Activated CD4-positive, alpha-beta memory T cell treated with anti-CD3 and anti-CD28 coated beads, Interleukin-2, amount 10 ng/mL, durations not matched to agents 7 days and 5 days (primary cell): ENCODE measurements at regions not wholly inside any gene's neighbourhood (a gene's known extent, or its start where the extent isn't known, plus 50 kb on each side); places are given as distances from the start of the nearest gene placed in this dataset.
"Not testable (repeated sequence)": the region's sequence is repeated elsewhere in the genome, so short reads cannot be mapped to it uniquely, and the experiment has no call there.

Experiments
- CTCF ChIA-PET: fragments of 350-600 bp; sonication (Branson Sonifier 250); formaldehyde crosslinking; loops from one replicate; lab custom pipeline; 2021; ENCODE audit warnings: antibody characterized with exemption, inconsistent platforms; lab: Charles Lee
- POLR2A ChIA-PET: fragments of 350-600 bp; sonication (Branson Sonifier 250); formaldehyde crosslinking; loops from one replicate; lab custom pipeline; 2021; ENCODE audit warnings: antibody characterized with exemption; lab: Charles Lee
- DNase-seq: peaks from one replicate; pipeline ENCODE4 v3.0.0-alpha.2; 2020
- H3K27ac Mint-ChIP-seq: one replicate; pipeline ENCODE4 v1.8.0; 2021; ENCODE audit warnings: mild to moderate bottlenecking, mixed read lengths
- H3K27me3 Mint-ChIP-seq: one replicate; pipeline ENCODE4 v1.8.0; 2021; ENCODE audit warnings: mixed read lengths
- H3K36me3 Mint-ChIP-seq: one replicate; pipeline ENCODE4 v1.8.0; 2021; ENCODE audit warnings: low read depth, mixed read lengths
- H3K4me1 Mint-ChIP-seq: one replicate; pipeline ENCODE4 v1.8.0; 2021; ENCODE audit warnings: mixed read lengths
- H3K4me3 Mint-ChIP-seq: one replicate; pipeline ENCODE4 v1.8.0; 2021; ENCODE audit warnings: mild to moderate bottlenecking, mixed read lengths
- H3K9me3 Mint-ChIP-seq: one replicate; pipeline ENCODE4 v1.8.0; 2021; ENCODE audit warnings: mixed read lengths

DNA sequence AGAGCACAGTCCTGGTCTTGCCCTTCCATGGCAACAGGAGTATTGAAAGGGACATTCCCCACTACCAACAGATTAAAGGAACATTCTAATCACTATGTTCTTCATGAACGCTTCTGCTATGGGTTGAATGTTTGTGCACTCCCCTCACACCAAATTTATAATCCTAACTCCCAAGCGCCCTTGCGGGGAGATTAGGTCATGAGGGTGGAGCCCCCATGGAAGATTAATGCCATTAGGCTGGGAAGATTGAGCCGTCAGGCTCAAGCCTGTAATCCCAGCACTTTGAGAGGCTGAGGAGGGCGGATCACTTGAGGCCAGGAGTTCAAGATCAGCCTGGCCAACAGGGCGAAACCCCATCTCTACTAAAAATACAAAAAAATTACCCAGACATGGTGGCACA is 538.8 kb upstream of the CADM1 start:
- CTCF ChIA-PET, H3K9me3 Mint-ChIP-seq, POLR2A ChIA-PET, H3K4me1 Mint-ChIP-seq, H3K4me3 Mint-ChIP-seq, H3K36me3 Mint-ChIP-seq, H3K27ac Mint-ChIP-seq, DNase-seq, H3K27me3 Mint-ChIP-seq: not testable (repeated sequence)

DNA sequence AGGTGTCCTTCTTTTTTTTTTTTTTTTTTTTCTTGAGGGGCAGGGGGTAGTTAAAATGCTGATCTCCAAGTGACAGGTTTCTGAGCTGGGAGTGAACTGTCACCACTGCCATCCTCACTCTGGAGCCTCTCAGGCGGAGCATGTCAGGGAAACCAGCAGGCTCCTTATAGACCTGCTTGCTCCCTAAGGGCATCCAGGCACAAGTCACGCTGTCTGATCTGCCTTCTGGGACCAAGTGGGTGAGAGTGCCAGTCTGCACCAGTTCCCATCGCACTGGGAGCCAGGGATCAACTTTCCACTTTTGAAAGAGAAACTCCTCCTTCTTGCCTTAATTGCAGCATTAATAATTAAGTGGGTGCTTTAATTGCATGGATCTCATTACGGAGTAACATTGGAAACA is 537.9 kb upstream of the CADM1 start:
- H3K4me1 Mint-ChIP-seq: no peaks in the 10 kb centered on the region
- CTCF ChIA-PET: no interaction called here
- no peaks in the 10 kb centered on the region for H3K27me3 Mint-ChIP-seq
- H3K27ac Mint-ChIP-seq: no peak overlapping the region
- H3K4me3 Mint-ChIP-seq: no peak overlapping the region
- no peak for DNase-seq
- POLR2A ChIA-PET: no interaction called here
- H3K36me3 Mint-ChIP-seq: no peaks in the 10 kb centered on the region
- no peaks in the 10 kb centered on the region for H3K9me3 Mint-ChIP-seq

DNA sequence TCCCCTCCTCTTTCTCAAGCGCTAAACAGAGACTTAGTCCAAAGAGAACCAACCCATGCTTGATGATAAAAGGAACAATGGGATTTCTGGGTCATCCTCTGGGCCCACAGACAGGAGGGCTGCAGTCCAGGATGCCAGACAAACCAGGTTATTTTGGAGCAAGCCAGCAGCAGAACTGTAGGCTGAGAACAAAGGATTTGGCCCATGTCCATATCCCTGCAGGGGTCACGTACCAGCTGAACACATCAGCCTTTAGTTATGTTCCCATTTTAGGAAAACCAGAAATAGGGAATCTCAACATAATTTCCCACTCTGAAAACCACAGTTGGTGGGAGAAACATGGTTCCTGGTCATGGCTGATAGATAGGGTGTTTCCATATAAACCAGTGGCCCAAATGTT is 533.6 kb upstream of the CADM1 start:
- ChIA-PET CTCF (no interaction called here), POLR2A (no interaction called here)
- Mint-ChIP-seq H3K27me3 (no peaks in the 10 kb centered on the region), H3K4me1 (no peaks in the 10 kb centered on the region), H3K36me3 (no peaks in the 10 kb centered on the region), H3K4me3 (no peak overlapping the region), H3K27ac (no peak overlapping the region), H3K9me3 (peaks cover 1% of the 10 kb centered on the region)
- no peak for DNase-seq

DNA sequence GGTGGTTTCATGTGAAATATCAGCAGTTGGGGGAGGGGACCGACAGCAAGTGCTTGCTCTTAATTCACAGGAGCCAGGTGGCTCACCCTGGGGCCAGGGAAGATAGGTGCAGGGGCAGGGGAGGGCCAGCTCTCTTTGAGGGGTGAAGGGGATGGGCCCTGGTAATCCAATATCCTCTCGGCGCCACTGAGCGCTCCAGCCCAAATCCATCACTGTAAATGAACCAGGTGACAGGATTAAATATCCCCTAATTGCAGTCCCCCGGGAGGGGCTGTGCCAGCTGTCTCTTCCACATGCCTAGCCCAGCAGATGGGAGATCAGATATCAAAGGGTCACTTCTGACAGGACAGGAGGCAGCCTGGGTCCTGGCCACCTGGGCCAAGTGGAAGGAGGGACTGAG is 531.8 kb upstream of the CADM1 start:
- Mint-ChIP-seq H3K9me3 (peaks cover 8% of the 10 kb centered on the region), H3K4me3 (no peak overlapping the region), H3K27ac (no peak overlapping the region), H3K36me3 (no peaks in the 10 kb centered on the region), H3K27me3 (no peaks in the 10 kb centered on the region), H3K4me1 (no peaks in the 10 kb centered on the region)
- CTCF ChIA-PET: no interaction called here
- POLR2A ChIA-PET: no interaction called here
- no peak for DNase-seq

GRCh38 chr11:116033931-116034553 is 529.8 kb upstream of the CADM1 start:
- H3K27me3 Mint-ChIP-seq: no peaks in the 10 kb centered on the region
- H3K4me1 Mint-ChIP-seq: no peaks in the 10 kb centered on the region
- no peaks in the 10 kb centered on the region for H3K36me3 Mint-ChIP-seq
- no peak overlapping the region for H3K4me3 Mint-ChIP-seq
- POLR2A ChIA-PET: no interaction called here
- peaks cover 8% of the 10 kb centered on the region for H3K9me3 Mint-ChIP-seq
- H3K27ac Mint-ChIP-seq: no peak overlapping the region
- no peak for DNase-seq
- CTCF ChIA-PET: no interaction called here

- POLR2A ChIA-PET: no interaction called here
- CTCF ChIA-PET: no interaction called here
- H3K27ac Mint-ChIP-seq: no peak overlapping the region
Measured at GRCh38 chr11:116030697-116031331, 526.6 kb upstream of the CADM1 start.

DNA sequence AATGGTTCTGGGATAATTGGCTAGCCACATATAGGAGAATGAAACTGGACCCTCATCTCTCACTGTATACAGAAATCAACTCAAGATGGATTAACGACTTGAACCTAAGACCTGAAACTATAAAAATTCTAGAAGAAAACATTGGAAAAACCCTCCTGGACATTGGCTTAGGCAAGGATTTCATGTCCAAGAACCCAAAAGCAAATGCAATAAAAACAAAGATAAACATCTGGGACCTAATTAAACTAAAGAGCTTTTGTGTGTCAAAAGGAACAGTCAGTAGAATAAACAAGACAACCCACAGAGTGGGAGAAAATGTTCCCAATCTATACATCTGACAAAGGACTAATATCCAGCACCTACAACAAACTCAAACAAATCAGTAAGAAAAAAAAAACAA is 524.3 kb upstream of the CADM1 start:
- H3K36me3 Mint-ChIP-seq, H3K4me3 Mint-ChIP-seq, H3K27ac Mint-ChIP-seq, DNase-seq, CTCF ChIA-PET, H3K9me3 Mint-ChIP-seq, H3K4me1 Mint-ChIP-seq, H3K27me3 Mint-ChIP-seq, POLR2A ChIA-PET: not testable (repeated sequence)

More at GRCh38 chr11:116030697-116031331, 526.6 kb upstream of the CADM1 start:
- no peaks in the 10 kb centered on the region for H3K36me3 Mint-ChIP-seq
- no peaks in the 10 kb centered on the region for H3K27me3 Mint-ChIP-seq
- H3K4me1 Mint-ChIP-seq: no peaks in the 10 kb centered on the region
- DNase-seq: no peak
- peaks cover 8% of the 10 kb centered on the region for H3K9me3 Mint-ChIP-seq
- no peak overlapping the region for H3K4me3 Mint-ChIP-seq

- CTCF ChIA-PET: no interaction called here
- no peak overlapping the region for H3K27ac Mint-ChIP-seq
- H3K36me3 Mint-ChIP-seq: no peaks in the 10 kb centered on the region
- no peak overlapping the region for H3K4me3 Mint-ChIP-seq
- POLR2A ChIA-PET: no interaction called here
- no peaks in the 10 kb centered on the region for H3K27me3 Mint-ChIP-seq
- H3K9me3 Mint-ChIP-seq: peaks cover 2% of the 10 kb centered on the region
- H3K4me1 Mint-ChIP-seq: no peaks in the 10 kb centered on the region
- no peak for DNase-seq
Measured at GRCh38 chr11:115999437-115999836, 495.2 kb upstream of the CADM1 start.

- ChIA-PET POLR2A (no interaction called here), CTCF (no interaction called here)
- H3K4me1 Mint-ChIP-seq: no peaks in the 10 kb centered on the region
- H3K9me3 Mint-ChIP-seq: peaks cover 2% of the 10 kb centered on the region
- no peaks in the 10 kb centered on the region for H3K36me3 Mint-ChIP-seq
- no peak overlapping the region for H3K27ac Mint-ChIP-seq
- no peak for DNase-seq
- H3K4me3 Mint-ChIP-seq: no peak overlapping the region
- no peaks in the 10 kb centered on the region for H3K27me3 Mint-ChIP-seq
Measured at GRCh38 chr11:115996808-115997188, 492.6 kb upstream of the CADM1 start.

DNA sequence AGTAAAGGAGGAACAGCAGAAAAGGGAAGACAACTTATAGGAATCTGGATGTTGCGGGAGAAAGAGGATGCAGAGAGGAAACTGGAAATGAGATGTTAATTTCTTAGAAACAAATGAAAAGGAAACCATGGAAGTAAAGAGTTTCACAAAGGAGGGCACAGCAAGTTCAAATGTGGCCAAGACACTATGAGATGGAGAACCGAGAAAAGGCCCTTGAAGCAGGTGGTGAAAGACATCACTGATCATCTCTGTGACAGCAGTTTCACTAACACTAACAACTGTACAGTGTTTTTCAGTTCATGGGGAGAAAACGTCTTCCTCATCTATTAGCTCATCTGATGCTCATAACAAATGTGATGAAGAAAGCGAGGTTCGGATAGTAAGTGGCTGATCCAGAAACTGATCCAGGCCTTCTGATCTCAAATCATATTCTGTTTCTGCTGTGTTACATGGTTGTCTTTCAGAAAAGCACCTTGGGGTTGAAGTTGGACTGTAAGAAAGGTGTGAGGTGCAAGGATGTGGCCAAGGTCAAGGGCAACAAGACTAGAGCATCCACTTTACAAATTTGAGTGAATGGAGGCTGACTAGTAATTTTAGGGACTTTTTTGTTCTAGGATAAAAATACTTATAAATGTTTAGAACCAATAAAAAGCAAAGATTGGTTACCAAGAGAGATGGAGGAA is 492.1 kb upstream of the CADM1 start:
- H3K27me3 Mint-ChIP-seq: no peaks in the 10 kb centered on the region
- no peak overlapping the region for H3K27ac Mint-ChIP-seq
- peaks cover 2% of the 10 kb centered on the region for H3K9me3 Mint-ChIP-seq
- ChIA-PET CTCF (no interaction called here), POLR2A (no interaction called here)
- no peak for DNase-seq
- H3K4me3 Mint-ChIP-seq: no peak overlapping the region
- H3K4me1 Mint-ChIP-seq: no peaks in the 10 kb centered on the region
- no peaks in the 10 kb centered on the region for H3K36me3 Mint-ChIP-seq

DNA sequence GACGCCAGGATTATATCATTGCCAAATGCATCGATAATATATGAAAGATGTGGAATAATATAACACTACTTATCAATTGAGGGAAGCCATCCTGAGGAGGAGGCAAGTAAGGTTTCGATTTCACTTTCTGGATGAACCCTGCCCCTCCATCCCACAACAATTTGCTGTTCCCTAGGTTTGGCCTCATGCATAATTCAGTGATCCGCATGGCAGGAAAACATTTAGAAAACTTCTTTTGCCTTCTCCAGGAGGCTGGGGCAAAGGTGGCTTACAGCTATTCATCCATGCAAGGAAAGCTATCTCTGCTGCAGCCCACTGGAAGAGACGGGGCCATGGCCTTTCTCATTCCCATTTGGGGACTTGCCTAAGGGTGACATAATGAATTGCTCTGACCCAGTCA is 489.4 kb upstream of the CADM1 start:
- H3K36me3 Mint-ChIP-seq: no peaks in the 10 kb centered on the region
- H3K27ac Mint-ChIP-seq: no peak overlapping the region
- POLR2A ChIA-PET: no interaction called here
- H3K27me3 Mint-ChIP-seq: no peaks in the 10 kb centered on the region
- H3K4me3 Mint-ChIP-seq: no peak overlapping the region
- no peak for DNase-seq
- CTCF ChIA-PET: no interaction called here
- no peaks in the 10 kb centered on the region for H3K4me1 Mint-ChIP-seq
- H3K9me3 Mint-ChIP-seq: peaks cover 2% of the 10 kb centered on the region

DNA sequence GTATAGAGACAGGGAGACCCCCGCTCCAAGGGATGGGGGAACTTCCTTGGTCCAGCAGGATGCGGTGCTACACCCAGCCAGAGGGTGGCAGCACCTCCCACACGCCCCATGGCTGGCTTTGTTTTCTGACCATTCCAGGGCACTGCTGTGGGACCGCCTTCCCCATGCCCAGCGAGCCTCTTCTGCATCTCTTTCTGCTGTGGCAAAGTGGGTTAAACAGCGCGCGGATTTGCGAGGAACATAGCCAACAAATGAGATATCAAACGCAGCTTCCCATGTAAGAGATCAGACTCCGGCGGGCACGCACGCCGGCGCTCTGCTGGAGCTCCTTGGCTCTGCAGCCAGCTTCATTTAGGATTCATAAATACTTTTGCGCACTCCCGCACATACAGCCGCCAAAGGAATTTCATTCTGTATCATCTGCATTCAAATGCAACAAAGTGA is 485.8 kb upstream of the CADM1 start:
- H3K36me3 Mint-ChIP-seq: no peaks in the 10 kb centered on the region
- H3K4me3 Mint-ChIP-seq: no peak overlapping the region
- no peaks in the 10 kb centered on the region for H3K27me3 Mint-ChIP-seq
- H3K9me3 Mint-ChIP-seq: no peaks in the 10 kb centered on the region
- no peaks in the 10 kb centered on the region for H3K4me1 Mint-ChIP-seq
- POLR2A ChIA-PET: no interaction called here
- no peak overlapping the region for H3K27ac Mint-ChIP-seq
- no peak for DNase-seq
- CTCF ChIA-PET: no interaction called here

- H3K27me3 Mint-ChIP-seq: no peaks in the 10 kb centered on the region
- no peaks in the 10 kb centered on the region for H3K4me1 Mint-ChIP-seq
- ChIA-PET POLR2A (no interaction called here), CTCF (no interaction called here)
- H3K9me3 Mint-ChIP-seq: no peaks in the 10 kb centered on the region
- no peak overlapping the region for H3K27ac Mint-ChIP-seq
- DNase-seq: no peak
- no peaks in the 10 kb centered on the region for H3K36me3 Mint-ChIP-seq
- H3K4me3 Mint-ChIP-seq: no peak overlapping the region
Measured at GRCh38 chr11:115985896-115986295, 481.7 kb upstream of the CADM1 start.

DNA sequence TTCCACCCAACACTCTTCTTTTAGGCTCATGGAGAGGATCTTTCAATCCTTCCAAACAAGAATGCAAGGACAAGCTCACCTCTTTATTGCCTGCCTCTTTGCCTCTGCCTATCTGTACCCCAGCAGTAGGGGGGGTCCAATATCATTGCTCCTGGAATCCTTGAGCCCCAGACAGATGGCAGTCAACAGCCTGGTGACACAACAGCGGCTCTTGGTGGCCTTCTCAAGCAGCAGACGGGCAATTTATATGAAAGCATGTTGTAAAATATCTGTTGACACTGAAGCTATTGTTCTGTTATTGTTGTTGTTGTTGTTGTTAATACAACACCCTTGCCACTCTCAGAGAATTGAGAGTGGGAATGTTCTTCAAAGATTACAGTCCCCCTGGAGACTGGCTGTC is 480.0 kb upstream of the CADM1 start:
- Mint-ChIP-seq H3K9me3 (no peaks in the 10 kb centered on the region), H3K36me3 (no peaks in the 10 kb centered on the region), H3K4me3 (no peak overlapping the region), H3K27ac (no peak overlapping the region), H3K27me3 (no peaks in the 10 kb centered on the region), H3K4me1 (no peaks in the 10 kb centered on the region)
- DNase-seq: no peak
- ChIA-PET CTCF (no interaction called here), POLR2A (no interaction called here)
